ENCODE measurements at regions not wholly inside any gene's neighbourhood (a gene's known extent, or its start where the extent isn't known, plus 50 kb on each side); places are given as distances from the start of the nearest gene placed in this dataset.

- TF ChIP-seq EZH2 (IDR thresholded peaks at IDR 0.05; ENCODE audit: insufficient read depth, poor library complexity, severe bottlenecking) (no peak), EZH2phosphoT487 (IDR thresholded peaks at IDR 0.05; ENCODE audit: insufficient read depth, low read depth) (no peak)
These were observed 90.6 kb upstream of the KCNJ15 start for GRCh38 chr21:38166173-38166535.
